ENCODE measurements at regions not wholly inside any gene's neighbourhood (a gene's known extent, or its start where the extent isn't known, plus 50 kb on each side); places are given as distances from the start of the nearest gene placed in this dataset.
"Not testable (repeated sequence)": the region's sequence is repeated elsewhere in the genome, so short reads cannot be mapped to it uniquely, and the experiment has no call there.

- not testable (repeated sequence) for TF ChIP-seq CTCF (IDR thresholded peaks at IDR 0.05; ENCODE audit: poor library complexity); EZH2 (IDR thresholded peaks at IDR 0.05; ENCODE audit: borderline replicate concordance)
These were observed 626.7 kb upstream of the GJE1 start for GRCh38 chr6:141506062-141506461.

Measured in hepatocyte (in vitro differentiated cells).